ENCODE measurements at regions not wholly inside any gene's neighbourhood (a gene's known extent, or its start where the extent isn't known, plus 50 kb on each side); places are given as distances from the start of the nearest gene placed in this dataset.
A peak's percentile ranks its signal among the peaks of the same experiment; 100 is the strongest.
"Not testable (repeated sequence)": the region's sequence is repeated elsewhere in the genome, so short reads cannot be mapped to it uniquely, and the experiment has no call there.

GRCh38 chr1:94296018-94296417, 58.6 kb upstream of the ARHGAP29 start:
- DNase-seq (ENCODE audit: low read depth) = peak; percentile 91
- no peak overlapping the region for H3K4me3 ChIP-seq (replicated peaks; ENCODE audit: low read depth, low read length)
- TF ChIP-seq CTCF (IDR thresholded peaks at IDR 0.05; ENCODE audit: low read length, missing control alignments) = no peak

GRCh38 chr1:94292978-94293377, 55.6 kb upstream of the ARHGAP29 start:
- not testable (repeated sequence) for H3K4me3 ChIP-seq (replicated peaks; ENCODE audit: low read depth, low read length); DNase-seq (ENCODE audit: low read depth)

- H3K4me3 ChIP-seq (replicated peaks; ENCODE audit: low read depth, low read length); DNase-seq (ENCODE audit: low read depth): not testable (repeated sequence)
Measured at GRCh38 chr1:94289244-94289643, 51.9 kb upstream of the ARHGAP29 start.

Data from fibroblast of pulmonary artery (primary cell).